CD4-positive, alpha-beta T cell (primary cell): ENCODE measurements at regions not wholly inside any gene's neighbourhood (a gene's known extent, or its start where the extent isn't known, plus 50 kb on each side); places are given as distances from the start of the nearest gene placed in this dataset.

Source experiments
- ATAC-seq: fragments of 200-7000 bp; cut with Tn5 transposase; one replicate; pipeline ENCODE4 v1.10.0; 2022; ENCODE audit warnings: mild to moderate bottlenecking; ENCODE audit not compliant: poor library complexity
- CTCF ChIA-PET: fragments of 350-600 bp; sonication (Branson Sonifier 250); formaldehyde crosslinking; loops from one replicate; lab custom pipeline; 2021; ENCODE audit warnings: antibody characterized with exemption, inconsistent platforms; lab: Charles Lee
- POLR2A ChIA-PET: fragments of 350-600 bp; sonication (Branson Sonifier 250); formaldehyde crosslinking; loops from one replicate; lab custom pipeline; 2021; ENCODE audit warnings: antibody characterized with exemption, inconsistent platforms; lab: Charles Lee
- DNase-seq, 14 experiments: peaks; one replicate each; pipeline ENCODE4 v3.0.0-alpha.2; 2013 to 2020; ENCODE audit warnings: mixed read lengths in 2 of 14
- H3K27ac ChIP-seq, 2 donors: one replicate each; pipeline versions ENCODE4 v1.5.1 to v1.7.0; 2013; ENCODE audit warnings: low read length in 2 of 2, low read depth in 1 of 2, mild to moderate bottlenecking in 1 of 2
- H3K27me3 ChIP-seq, 2 experiments: 1 replicate in 1 of 2; 2 replicates in 1 of 2; pipeline versions ENCODE4 v1.6.1 to v1.7.0; 2013; ENCODE audit warnings: low read length in 2 of 2, control low read depth in 1 of 2, mild to moderate bottlenecking in 1 of 2, moderate library complexity in 1 of 2; ENCODE audit not compliant: insufficient read depth in 2 of 2, control insufficient read depth in 1 of 2
- H3K36me3 ChIP-seq: one replicate; pipeline ENCODE4 v1.6.1; 2013; ENCODE audit warnings: low read length, control low read depth; ENCODE audit not compliant: insufficient read depth
- H3K4me1 ChIP-seq: one replicate; pipeline ENCODE4 v1.6.1; 2013; ENCODE audit warnings: low read length, control low read depth; ENCODE audit not compliant: insufficient read depth
- H3K4me3 ChIP-seq: one replicate; pipeline ENCODE4 v1.5.1; 2013; ENCODE audit warnings: mild to moderate bottlenecking, low read length, moderate library complexity
- H3K9me3 ChIP-seq, 2 experiments: 1 replicate in 1 of 2; 2 replicates in 1 of 2; pipeline versions ENCODE4 v1.6.1 to v1.7.0; 2013; ENCODE audit warnings: low read length in 2 of 2, mild to moderate bottlenecking in 2 of 2, control low read depth in 1 of 2, moderate library complexity in 1 of 2; ENCODE audit not compliant: control insufficient read depth in 1 of 2, insufficient read depth in 1 of 2
- H3K27ac Mint-ChIP-seq: one replicate; pipeline ENCODE4 v1.8.0; 2020; ENCODE audit warnings: mixed read lengths
- H3K27me3 Mint-ChIP-seq: one replicate; pipeline ENCODE4 v1.8.0; 2021; ENCODE audit warnings: mixed read lengths
- H3K36me3 Mint-ChIP-seq: one replicate; pipeline ENCODE4 v1.8.0; 2021; ENCODE audit warnings: low read depth, mixed read lengths
- H3K4me1 Mint-ChIP-seq: one replicate; pipeline ENCODE4 v1.8.0; 2021; ENCODE audit warnings: low read depth, mixed read lengths
- H3K4me3 Mint-ChIP-seq: one replicate; pipeline ENCODE4 v1.8.0; 2020; ENCODE audit warnings: mild to moderate bottlenecking, mixed read lengths
- H3K9me3 Mint-ChIP-seq: one replicate; pipeline ENCODE4 v1.8.0; 2020; ENCODE audit warnings: mixed read lengths
- CTCF ChIP-seq: fragments of 200-600 bp; IDR thresholded peaks from one replicate; pipeline ENCODE4 v1.8.0; 2022; ENCODE audit warnings: antibody characterized with exemption, mild to moderate bottlenecking
- intact Hi-C, 2 experiments: fragments of 100-400 bp; cut with DNase I in 1 of 2; cut with micrococcal nuclease in 1 of 2; formaldehyde crosslinking; loops; one replicate each; pipeline versions ENCODE4 v1.15.1 to v1.9.0; 2023 to 2025; cut with DNase I, micrococcal nuclease

GRCh38 chr3:127387119-127387518 lies 99.3 kb upstream of the PRR20G start:
- CTCF ChIA-PET, result no interaction called here

DNA sequence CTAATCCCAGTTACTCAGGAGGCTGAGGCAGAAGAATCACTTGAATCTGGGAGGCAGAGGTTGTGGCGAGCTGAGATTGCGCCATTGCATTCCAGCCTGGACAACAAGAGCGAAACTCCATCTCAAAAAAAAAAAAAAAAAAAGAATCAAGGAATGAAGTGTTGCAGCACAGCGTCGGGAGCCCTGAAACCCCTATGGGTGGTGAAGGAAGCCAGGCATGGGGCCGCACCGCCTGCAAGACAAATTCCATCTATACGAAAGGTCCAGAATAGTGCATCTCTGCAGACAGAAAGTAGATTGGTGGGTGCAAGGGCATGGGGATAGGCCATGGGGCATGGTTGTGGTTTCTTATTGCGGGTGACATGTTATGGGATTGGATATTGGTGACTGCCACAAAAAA lies 98.6 kb upstream of the PRR20G start:
- intact Hi-C loops, result no loop called here
- peaks cover 0 to 16% of the 10 kb centered on the region in 2 experiments for H3K9me3 ChIP-seq
- no peak overlapping the region for H3K27ac ChIP-seq
- ChIA-PET POLR2A (interaction anchor here (0.6 kb wide), 1 partner anchor 45 kb away, joined by 3 read pairs; no protein-coding TSS in a partner anchor), CTCF (no interaction called here)
- no peaks in the 10 kb centered on the region for H3K4me1 Mint-ChIP-seq
- H3K27ac Mint-ChIP-seq, result no peak overlapping the region
- H3K4me3 Mint-ChIP-seq, result no peak overlapping the region
- peaks cover 12% of the 10 kb centered on the region for H3K27me3 Mint-ChIP-seq
- H3K36me3 ChIP-seq, result no peaks in the 10 kb centered on the region
- H3K4me1 ChIP-seq, result no peaks in the 10 kb centered on the region
- no peak for TF ChIP-seq CTCF
- no peaks in the 10 kb centered on the region for H3K9me3 Mint-ChIP-seq
- ATAC-seq (no peak), DNase-seq (no peak)
- H3K4me3 ChIP-seq, result no peak overlapping the region
- peaks cover 0 to 7% of the 10 kb centered on the region in 2 experiments for H3K27me3 ChIP-seq
- no peaks in the 10 kb centered on the region for H3K36me3 Mint-ChIP-seq

More at GRCh38 chr3:127387119-127387518, 99.3 kb upstream of the PRR20G start:
- intact Hi-C loops, result no loop called here
- Histone ChIP-seq H3K27ac (no peak overlapping the region), H3K4me3 (no peak overlapping the region), H3K9me3 (peaks cover 0 to 16% of the 10 kb centered on the region in 2 experiments), H3K4me1 (no peaks in the 10 kb centered on the region), H3K27me3 (peaks cover 0 to 7% of the 10 kb centered on the region in 2 experiments), H3K36me3 (no peaks in the 10 kb centered on the region)
- TF ChIP-seq CTCF, result no peak
- Mint-ChIP-seq H3K27me3 (peaks cover 13% of the 10 kb centered on the region), H3K36me3 (no peaks in the 10 kb centered on the region), H3K9me3 (no peaks in the 10 kb centered on the region), H3K4me1 (no peaks in the 10 kb centered on the region), H3K4me3 (no peak overlapping the region), H3K27ac (no peak overlapping the region)
- DNase-seq (no peak), ATAC-seq (no peak)
- POLR2A ChIA-PET, result interaction anchor here (0.6 kb wide), 1 partner anchor 45 kb away, joined by 3 read pairs; no protein-coding TSS in a partner anchor

DNA sequence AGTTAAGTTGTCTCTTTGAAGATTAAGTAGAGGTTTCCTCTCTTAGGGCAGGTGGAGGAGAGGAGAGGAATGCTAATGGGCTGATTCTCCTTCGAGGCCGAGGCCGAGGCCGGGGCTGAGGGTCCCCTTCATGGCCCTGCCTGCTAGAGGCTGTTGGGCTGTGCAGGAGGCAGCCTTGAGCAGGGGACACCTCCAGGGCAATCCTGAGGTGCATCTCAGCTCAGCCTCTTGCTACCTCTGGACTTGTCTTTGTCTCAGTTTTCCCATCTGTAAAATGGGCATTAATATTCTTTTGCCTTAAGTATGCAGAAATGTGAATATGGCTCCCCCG lies 97.7 kb upstream of the PRR20G start:
- H3K27me3 ChIP-seq, result peaks cover 0 to 7% of the 10 kb centered on the region in 2 experiments
- DNase-seq (no peak), ATAC-seq (no peak)
- POLR2A ChIA-PET, result no interaction called here
- CTCF ChIA-PET, result no interaction called here
- no peak overlapping the region for H3K27ac ChIP-seq
- H3K36me3 ChIP-seq, result no peaks in the 10 kb centered on the region
- intact Hi-C loops, result no loop called here
- H3K36me3 Mint-ChIP-seq, result no peaks in the 10 kb centered on the region
- H3K4me1 Mint-ChIP-seq, result no peaks in the 10 kb centered on the region
- TF ChIP-seq CTCF, result no peak
- H3K4me3 ChIP-seq, result no peak overlapping the region
- H3K9me3 ChIP-seq, result peaks cover 0 to 9% of the 10 kb centered on the region in 2 experiments
- no peak overlapping the region for H3K4me3 Mint-ChIP-seq
- H3K9me3 Mint-ChIP-seq, result no peaks in the 10 kb centered on the region
- H3K4me1 ChIP-seq, result no peaks in the 10 kb centered on the region
- H3K27me3 Mint-ChIP-seq, result peaks cover 5% of the 10 kb centered on the region
- no peak overlapping the region for H3K27ac Mint-ChIP-seq
